ENCODE measurements at regions not wholly inside any gene's neighbourhood (a gene's known extent, or its start where the extent isn't known, plus 50 kb on each side); places are given as distances from the start of the nearest gene placed in this dataset.
A peak's percentile ranks its signal among the peaks of the same experiment; 100 is the strongest.
"Not testable (repeated sequence)": the region's sequence is repeated elsewhere in the genome, so short reads cannot be mapped to it uniquely, and the experiment has no call there.

- Histone ChIP-seq H3K27me3 (no peaks in the 10 kb centered on the region), H3K36me3 (no peaks in the 10 kb centered on the region), H3K4me3 (no peak overlapping the region), H3K9me3 (no peaks in the 10 kb centered on the region)
- peak; percentile 19 for DNase-seq
Measured at GRCh38 chr17:77830816-77831473, 127.6 kb upstream of the TNRC6C start.

GRCh38 chr17:77831474-77832179, 126.9 kb upstream of the TNRC6C start:
- Histone ChIP-seq H3K9me3 (no peaks in the 10 kb centered on the region; the same call in 1 of the 2 replicates), H3K4me3 (no peak overlapping the region), H3K27me3 (no peaks in the 10 kb centered on the region), H3K36me3 (no peaks in the 10 kb centered on the region)
- DNase-seq = peak; percentile 74

- peaks cover 3% of the 10 kb centered on the region for H3K9me3 ChIP-seq
- H3K4me3 ChIP-seq = no peak overlapping the region
- no peaks in the 10 kb centered on the region for H3K36me3 ChIP-seq
- H3K27me3 ChIP-seq = no peaks in the 10 kb centered on the region
- DNase-seq = no peak
Measured at GRCh38 chr17:77832180-77832560, 126.3 kb upstream of the TNRC6C start.

GRCh38 chr17:77833769-77834168, 124.7 kb upstream of the TNRC6C start:
- Histone ChIP-seq H3K9me3 (peaks cover 5% of the 10 kb centered on the region), H3K36me3 (no peaks in the 10 kb centered on the region), H3K4me3 (no peak overlapping the region), H3K27me3 (no peaks in the 10 kb centered on the region)
- no peak for DNase-seq

- H3K27me3 ChIP-seq = no peaks in the 10 kb centered on the region
- DNase-seq = peak; percentile 95
- peaks cover 5% of the 10 kb centered on the region for H3K9me3 ChIP-seq
- no peaks in the 10 kb centered on the region for H3K36me3 ChIP-seq
- no peak overlapping the region for H3K4me3 ChIP-seq
Measured at GRCh38 chr17:77834170-77835115, 124.1 kb upstream of the TNRC6C start.

GRCh38 chr17:77836557-77837041, 121.9 kb upstream of the TNRC6C start:
- peak; percentile 39 for DNase-seq
- no peaks in the 10 kb centered on the region for H3K27me3 ChIP-seq
- H3K36me3 ChIP-seq = no peaks in the 10 kb centered on the region
- H3K9me3 ChIP-seq = peaks cover 5% of the 10 kb centered on the region
- H3K4me3 ChIP-seq = no peak overlapping the region

- not testable (repeated sequence) for H3K9me3 ChIP-seq, H3K4me3 ChIP-seq, H3K27me3 ChIP-seq, H3K36me3 ChIP-seq, DNase-seq
Measured at GRCh38 chr17:77837072-77837471, 121.4 kb upstream of the TNRC6C start.

GRCh38 chr17:77837917-77838316, 120.6 kb upstream of the TNRC6C start:
- Histone ChIP-seq H3K4me3 (no peak overlapping the region), H3K27me3 (no peaks in the 10 kb centered on the region), H3K9me3 (peaks cover 5% of the 10 kb centered on the region), H3K36me3 (no peaks in the 10 kb centered on the region)
- no peak for DNase-seq

GRCh38 chr17:77838748-77839697, 119.5 kb upstream of the TNRC6C start:
- Histone ChIP-seq H3K27me3 (no peaks in the 10 kb centered on the region), H3K36me3 (no peaks in the 10 kb centered on the region), H3K4me3 (no peak overlapping the region), H3K9me3 (peaks cover 5% of the 10 kb centered on the region)
- no peak for DNase-seq

GRCh38 chr17:77839698-77840512, 118.6 kb upstream of the TNRC6C start:
- Histone ChIP-seq H3K4me3 (no peak overlapping the region), H3K36me3 (no peaks in the 10 kb centered on the region), H3K27me3 (no peaks in the 10 kb centered on the region), H3K9me3 (peaks cover 5% of the 10 kb centered on the region)
- DNase-seq = no peak

GRCh38 chr17:77840513-77841165, 117.9 kb upstream of the TNRC6C start:
- no peak overlapping the region for H3K4me3 ChIP-seq
- H3K27me3 ChIP-seq = no peaks in the 10 kb centered on the region
- no peak for DNase-seq
- H3K36me3 ChIP-seq = no peaks in the 10 kb centered on the region
- peaks cover 5% of the 10 kb centered on the region for H3K9me3 ChIP-seq

GRCh38 chr17:77841742-77842527, 116.6 kb upstream of the TNRC6C start:
- no peak for DNase-seq
- no peaks in the 10 kb centered on the region for H3K27me3 ChIP-seq
- H3K4me3 ChIP-seq = no peak overlapping the region
- H3K9me3 ChIP-seq = peaks cover 4% of the 10 kb centered on the region
- H3K36me3 ChIP-seq = no peaks in the 10 kb centered on the region

- no peaks in the 10 kb centered on the region for H3K27me3 ChIP-seq
- DNase-seq = peak; percentile 20
- H3K4me3 ChIP-seq = no peak overlapping the region
- no peaks in the 10 kb centered on the region for H3K36me3 ChIP-seq
- H3K9me3 ChIP-seq = no peaks in the 10 kb centered on the region
Measured at GRCh38 chr17:77842528-77843147, 115.9 kb upstream of the TNRC6C start.

All from MG63 (cell line).